ENCODE measurements at regions not wholly inside any gene's neighbourhood (a gene's known extent, or its start where the extent isn't known, plus 50 kb on each side); places are given as distances from the start of the nearest gene placed in this dataset.

GRCh38 chr2:457792-458424, 170.0 kb upstream of the ALKAL2 start:
- Histone ChIP-seq H3K36me3 (ENCODE audit: control insufficient read depth in 2 of 2, insufficient read depth in 2 of 2, low read length in 1 of 2) (no peaks in the 10 kb centered on the region), H3K4me1 (ENCODE audit: control insufficient read depth in 2 of 2, insufficient read depth in 2 of 2, low read length in 2 of 2) (peaks cover 23 to 50% of the 10 kb centered on the region in 2 donors)
- whole genome bisulfite sequencing: 57% methylated on average over 8 of the region's 8 CpGs

GRCh38 chr2:457262-457661, 169.4 kb upstream of the ALKAL2 start:
- Histone ChIP-seq H3K4me3 (ENCODE audit: low read length in 2 of 2) (no peak overlapping the region), H3K27ac (ENCODE audit: low read depth in 1 of 2, low read length in 1 of 2) (peak overlapping the region in 1 of 2 donors; percentile 80), H3K9me3 (ENCODE audit: control insufficient read depth in 2 of 2, insufficient read depth in 1 of 2, low read length in 1 of 2) (no peaks in the 10 kb centered on the region), H3K36me3 (ENCODE audit: control insufficient read depth in 2 of 2, insufficient read depth in 2 of 2, low read length in 1 of 2) (no peaks in the 10 kb centered on the region), H3K27me3 (ENCODE audit: control insufficient read depth in 2 of 2, insufficient read depth in 1 of 2, low read length in 1 of 2) (peaks cover under 1 to 9% of the 10 kb centered on the region in 2 donors), H3K4me1 (ENCODE audit: control insufficient read depth in 2 of 2, insufficient read depth in 2 of 2, low read length in 2 of 2) (peaks cover 23 to 50% of the 10 kb centered on the region in 2 donors)
- WGBS: 23% methylated on average over 1 of the region's 1 CpG
- peak in 4 of 9 donors; percentile 39 to 78 (median 48) for DNase-seq (ENCODE audit: low read depth in 6 of 9, low spot score in 9 of 9)

More at GRCh38 chr2:457792-458424, 170.0 kb upstream of the ALKAL2 start:
- peaks cover 2 to 9% of the 10 kb centered on the region in 2 donors for H3K27me3 ChIP-seq (ENCODE audit: control insufficient read depth in 2 of 2, insufficient read depth in 1 of 2, low read length in 1 of 2)
- peak overlapping the region in 1 of 2 donors; percentile 80 for H3K27ac ChIP-seq (ENCODE audit: low read depth in 1 of 2, low read length in 1 of 2)
- H3K4me3 ChIP-seq (ENCODE audit: low read length in 2 of 2): no peak overlapping the region
- DNase-seq (ENCODE audit: low read depth in 6 of 9, low spot score in 9 of 9): peak in 3 of 9 donors; percentile 24 to 69 (median 45)
- H3K9me3 ChIP-seq (ENCODE audit: control insufficient read depth in 2 of 2, insufficient read depth in 1 of 2, low read length in 1 of 2): no peaks in the 10 kb centered on the region

GRCh38 chr2:455913-456312, 168.0 kb upstream of the ALKAL2 start:
- H3K9me3 ChIP-seq (ENCODE audit: control insufficient read depth in 2 of 2, insufficient read depth in 1 of 2, low read length in 1 of 2): no peaks in the 10 kb centered on the region
- H3K4me3 ChIP-seq (ENCODE audit: low read length in 2 of 2): no peak overlapping the region
- H3K4me1 ChIP-seq (ENCODE audit: control insufficient read depth in 2 of 2, insufficient read depth in 2 of 2, low read length in 2 of 2): peaks cover 21 to 45% of the 10 kb centered on the region in 2 donors
- H3K27me3 ChIP-seq (ENCODE audit: control insufficient read depth in 2 of 2, insufficient read depth in 1 of 2, low read length in 1 of 2): peaks cover 0 to 1% of the 10 kb centered on the region in 2 donors
- H3K36me3 ChIP-seq (ENCODE audit: control insufficient read depth in 2 of 2, insufficient read depth in 2 of 2, low read length in 1 of 2): no peaks in the 10 kb centered on the region
- H3K27ac ChIP-seq (ENCODE audit: low read depth in 1 of 2, low read length in 1 of 2): no peak overlapping the region
- DNase-seq (ENCODE audit: low read depth in 6 of 9, low spot score in 9 of 9): no peak
- 97% methylated on average over 2 of the region's 2 CpGs for WGBS

GRCh38 chr2:455015-455705, 167.3 kb upstream of the ALKAL2 start:
- peak in 2 of 9 donors; percentile 31 to 74 for DNase-seq (ENCODE audit: low read depth in 6 of 9, low spot score in 9 of 9)
- 55% methylated on average over 17 of the region's 17 CpGs for WGBS
- Histone ChIP-seq H3K4me3 (ENCODE audit: low read length in 2 of 2) (no peak overlapping the region), H3K4me1 (ENCODE audit: control insufficient read depth in 2 of 2, insufficient read depth in 2 of 2, low read length in 2 of 2) (peaks cover 15 to 37% of the 10 kb centered on the region in 2 donors), H3K27me3 (ENCODE audit: control insufficient read depth in 2 of 2, insufficient read depth in 1 of 2, low read length in 1 of 2) (no peaks in the 10 kb centered on the region), H3K27ac (ENCODE audit: low read depth in 1 of 2, low read length in 1 of 2) (no peak overlapping the region), H3K36me3 (ENCODE audit: control insufficient read depth in 2 of 2, insufficient read depth in 2 of 2, low read length in 1 of 2) (no peaks in the 10 kb centered on the region), H3K9me3 (ENCODE audit: control insufficient read depth in 2 of 2, insufficient read depth in 1 of 2, low read length in 1 of 2) (no peaks in the 10 kb centered on the region)

- Histone ChIP-seq H3K27ac (ENCODE audit: low read depth in 1 of 2, low read length in 1 of 2) (no peak overlapping the region), H3K36me3 (ENCODE audit: control insufficient read depth in 2 of 2, insufficient read depth in 2 of 2, low read length in 1 of 2) (no peaks in the 10 kb centered on the region), H3K4me3 (ENCODE audit: low read length in 2 of 2) (no peak overlapping the region), H3K27me3 (ENCODE audit: control insufficient read depth in 2 of 2, insufficient read depth in 1 of 2, low read length in 1 of 2) (no peaks in the 10 kb centered on the region), H3K4me1 (ENCODE audit: control insufficient read depth in 2 of 2, insufficient read depth in 2 of 2, low read length in 2 of 2) (peaks cover 15 to 32% of the 10 kb centered on the region in 2 donors), H3K9me3 (ENCODE audit: control insufficient read depth in 2 of 2, insufficient read depth in 1 of 2, low read length in 1 of 2) (no peaks in the 10 kb centered on the region)
- no peak for DNase-seq (ENCODE audit: low read depth in 6 of 9, low spot score in 9 of 9)
- WGBS: 91% methylated on average over 11 of the region's 11 CpGs
Measured at GRCh38 chr2:453132-453531, 165.2 kb upstream of the ALKAL2 start.

GRCh38 chr2:451495-451894, 163.6 kb upstream of the ALKAL2 start:
- Histone ChIP-seq H3K36me3 (ENCODE audit: control insufficient read depth in 2 of 2, insufficient read depth in 2 of 2, low read length in 1 of 2) (no peaks in the 10 kb centered on the region), H3K4me3 (ENCODE audit: low read length in 2 of 2) (no peak overlapping the region), H3K27ac (ENCODE audit: low read depth in 1 of 2, low read length in 1 of 2) (no peak overlapping the region), H3K9me3 (ENCODE audit: control insufficient read depth in 2 of 2, insufficient read depth in 1 of 2, low read length in 1 of 2) (no peaks in the 10 kb centered on the region), H3K4me1 (ENCODE audit: control insufficient read depth in 2 of 2, insufficient read depth in 2 of 2, low read length in 2 of 2) (peaks cover 15 to 18% of the 10 kb centered on the region in 2 donors), H3K27me3 (ENCODE audit: control insufficient read depth in 2 of 2, insufficient read depth in 1 of 2, low read length in 1 of 2) (no peaks in the 10 kb centered on the region)
- 98% methylated on average over 16 of the region's 16 CpGs for WGBS
- DNase-seq (ENCODE audit: low read depth in 6 of 9, low spot score in 9 of 9): no peak

GRCh38 chr2:449246-450067, 161.6 kb upstream of the ALKAL2 start:
- Histone ChIP-seq H3K4me1 (ENCODE audit: control insufficient read depth in 2 of 2, insufficient read depth in 2 of 2, low read length in 2 of 2) (peaks cover 3 to 9% of the 10 kb centered on the region in 2 donors), H3K36me3 (ENCODE audit: control insufficient read depth in 2 of 2, insufficient read depth in 2 of 2, low read length in 1 of 2) (no peaks in the 10 kb centered on the region), H3K27me3 (ENCODE audit: control insufficient read depth in 2 of 2, insufficient read depth in 1 of 2, low read length in 1 of 2) (no peaks in the 10 kb centered on the region), H3K27ac (ENCODE audit: low read depth in 1 of 2, low read length in 1 of 2) (no peak overlapping the region), H3K4me3 (ENCODE audit: low read length in 2 of 2) (no peak overlapping the region), H3K9me3 (ENCODE audit: control insufficient read depth in 2 of 2, insufficient read depth in 1 of 2, low read length in 1 of 2) (no peaks in the 10 kb centered on the region)
- 96% methylated on average over 6 of the region's 6 CpGs for WGBS
- DNase-seq (ENCODE audit: low read depth in 6 of 9, low spot score in 9 of 9): no peak

- Histone ChIP-seq H3K9me3 (ENCODE audit: control insufficient read depth in 2 of 2, insufficient read depth in 1 of 2, low read length in 1 of 2) (no peaks in the 10 kb centered on the region), H3K27ac (ENCODE audit: low read depth in 1 of 2, low read length in 1 of 2) (no peak overlapping the region), H3K27me3 (ENCODE audit: control insufficient read depth in 2 of 2, insufficient read depth in 1 of 2, low read length in 1 of 2) (no peaks in the 10 kb centered on the region), H3K4me1 (ENCODE audit: control insufficient read depth in 2 of 2, insufficient read depth in 2 of 2, low read length in 2 of 2) (peaks cover 0 to 9% of the 10 kb centered on the region in 2 donors), H3K36me3 (ENCODE audit: control insufficient read depth in 2 of 2, insufficient read depth in 2 of 2, low read length in 1 of 2) (no peaks in the 10 kb centered on the region), H3K4me3 (ENCODE audit: low read length in 2 of 2) (no peak overlapping the region)
- no peak for DNase-seq (ENCODE audit: low read depth in 6 of 9, low spot score in 9 of 9)
- WGBS: 96% methylated on average over 14 of the region's 14 CpGs
Measured at GRCh38 chr2:447902-448665, 160.2 kb upstream of the ALKAL2 start.
